K562 (cell line): ENCODE measurements at regions not wholly inside any gene's neighbourhood (a gene's known extent, or its start where the extent isn't known, plus 50 kb on each side); places are given as distances from the start of the nearest gene placed in this dataset.

Experiments used
- ATAC-seq: fragments of 200-7000 bp; cut with Tn5 transposase; 3 replicates; pipeline ENCODE4 v1.9.1; 2020; ENCODE audit warnings: moderate library complexity
- BruUV-seq: library from RNA; stranded (reverse); fragments of 400-500 nt; replicated peaks from 2 replicates; lab custom pipeline; 2021; lab: Mats Ljungman, UMichigan
- CTCF ChIA-PET: fragments of 300-600 bp; formaldehyde crosslinking; extraction: SDS; loops from one replicate; lab custom pipeline; 2021; ENCODE audit warnings: low intra/inter-chr PET ratio; lab: Yijun Ruan, JAX
- POLR2A ChIA-PET: fragments of 300-600, 350-650 bp; sonication (Branson Sonifier 250); formaldehyde crosslinking; extraction: SDS; loops from one replicate; lab custom pipeline; 2021; ENCODE audit warnings: antibody characterized with exemption, inconsistent platforms; lab: Yijun Ruan, JAX
- DNase-seq, 4 experiments: peaks; one replicate each; pipeline versions ENCODE4 v3.0.0 to v3.0.0-alpha.2; 2011 to 2018; ENCODE audit warnings: low spot score in 3 of 4, mixed read lengths in 3 of 4; ENCODE audit errors: extremely low read depth in 1 of 4
- FAIRE-seq: peaks from 2 replicates; lab custom pipeline; 2011; peaks lifted over from hg19 to GRCh38; lab: Jason Lieb, UNC
- H2AFZ ChIP-seq: 2 replicates; pipeline ENCODE4 v1.6.0; 2011; ENCODE audit warnings: low read depth, low read length, control low read depth, inconsistent platforms
- H3K27ac ChIP-seq: fragments of 200-600 bp; 3 replicates; pipeline ENCODE4 v1.8.0; 2011; ENCODE audit warnings: low read depth, mild to moderate bottlenecking, control low read depth, inconsistent platforms, low read length, moderate library complexity, mixed read lengths; ENCODE audit errors: extremely low read depth
- H3K27me3 ChIP-seq, 2 experiments: fragments of 300-600 bp in 1 of 2; 2 replicates in 1 of 2; 3 replicates in 1 of 2; pipeline versions ENCODE4 v1.6.0 to v1.8.0; 2011; ENCODE audit warnings: inconsistent platforms in 2 of 2, low read length in 2 of 2, mild to moderate bottlenecking in 1 of 2, mixed read lengths in 1 of 2, moderate library complexity in 1 of 2; ENCODE audit not compliant: control insufficient read depth in 2 of 2, insufficient read depth in 2 of 2
- H3K36me3 ChIP-seq: fragments of 300-600 bp; 3 replicates; pipeline ENCODE4 v1.8.0; 2011; ENCODE audit warnings: mild to moderate bottlenecking, low read length, inconsistent platforms; ENCODE audit not compliant: control insufficient read depth, insufficient read depth
- H3K4me1 ChIP-seq, 2 experiments: fragments of 200-600 bp in 1 of 2; replicated peaks in 1 of 2; 2 replicates in 1 of 2; 3 replicates in 1 of 2; pipeline versions ENCODE4 v1.5.1 to v1.8.0; 2011; ENCODE audit warnings: inconsistent platforms in 2 of 2, low read length in 2 of 2, mild to moderate bottlenecking in 1 of 2, mixed read lengths in 1 of 2, moderate library complexity in 1 of 2; ENCODE audit not compliant: control insufficient read depth in 2 of 2, insufficient read depth in 2 of 2
- H3K4me2 ChIP-seq: 2 replicates; pipeline ENCODE4 v1.6.1; 2011; ENCODE audit warnings: low read length, control low read depth, inconsistent platforms, mixed read lengths; ENCODE audit not compliant: insufficient read depth
- H3K4me3 ChIP-seq: fragments of 200-600 bp; sonication (generic), shearing (Covaris generic); 2 replicates; pipeline ENCODE4 v1.5.1; 2016; ENCODE audit warnings: control low read depth, inconsistent platforms
- H3K79me2 ChIP-seq: fragments of 200-600 bp; 3 replicates; pipeline ENCODE4 v1.8.0; 2011; ENCODE audit warnings: low read length, inconsistent platforms; ENCODE audit not compliant: control insufficient read depth, insufficient read depth
- H3K9ac ChIP-seq, 2 experiments: 2 replicates each; pipeline versions ENCODE4 v1.6.0 to v1.6.1; 2011; ENCODE audit warnings: low read depth in 2 of 2, low read length in 2 of 2, control low read depth in 1 of 2, inconsistent platforms in 1 of 2, mild to moderate bottlenecking in 1 of 2, mixed read lengths in 1 of 2; ENCODE audit not compliant: insufficient read depth in 1 of 2
- H3K9me1 ChIP-seq: one replicate; pipeline ENCODE4 v1.6.0; 2011; ENCODE audit warnings: inconsistent platforms, mild to moderate bottlenecking, low read length, moderate library complexity; ENCODE audit not compliant: control insufficient read depth, insufficient read depth
- H3K9me3 ChIP-seq: replicated peaks from 2 replicates; pipeline ENCODE4 v1.5.1; 2011; ENCODE audit warnings: low read depth, low read length, inconsistent platforms; ENCODE audit not compliant: control insufficient read depth, insufficient read depth
- H4K20me1 ChIP-seq: replicated peaks from 2 replicates; pipeline ENCODE4 v1.6.1; 2011; ENCODE audit warnings: low read length, inconsistent platforms, mixed read lengths; ENCODE audit not compliant: control insufficient read depth, insufficient read depth
- NFIC ChIP-seq: fragments of 450-650 bp; IDR thresholded peaks from 2 replicates; pipeline ENCODE4 v1.6.1; 2017; ENCODE audit warnings: mild to moderate bottlenecking, inconsistent platforms
- whole genome bisulfite sequencing: fragments of 100-300 bp; shearing (Covaris generic); methylation state at CpG from one replicate; pipeline ENCODE4 v1.1.6; 2016; ENCODE audit warnings: low coverage, mixed read lengths; ENCODE audit not compliant: insufficient coverage; ENCODE audit errors: missing lambda C conversion rate; 5-methylcytosine and 5-hydroxymethylcytosine counted together
- in situ Hi-C: fragments of 300-500 bp; cut with MboI; formaldehyde crosslinking; loops from 4 replicates; pipeline ENCODE4 v1.15.0; 2018; ENCODE audit warnings: inconsistent platforms, mixed read lengths
- intact Hi-C: fragments of 100-400 bp; cut with micrococcal nuclease; formaldehyde crosslinking; loops from 2 replicates; pipeline ENCODE4 v1.14.2; 2022
- TF ChIP-seq, protein P1 (sequence below): sonication (generic); formaldehyde crosslinking; IDR thresholded peaks from 2 replicates; pipeline ENCODE4 v1.8.1; 2023; ENCODE audit warnings: mild to moderate bottlenecking, missing genetic modification reagents

GRCh38 chr1:231478019-231478785 is 50.3 kb upstream of the TSNAX start:
- no peak; the same call in 2 of the 3 replicates for ATAC-seq
- Histone ChIP-seq H3K27me3 (peaks cover 8 to 9% of the 10 kb centered on the region in 2 experiments), H3K4me3 (no peak overlapping the region), H3K27ac (no peak overlapping the region), H4K20me1 (no peaks in the 10 kb centered on the region), H3K36me3 (no peaks in the 10 kb centered on the region), H3K4me2 (no peak overlapping the region), H3K9me3 (no peaks in the 10 kb centered on the region), H2AFZ (no peak overlapping the region), H3K9me1 (no peaks in the 10 kb centered on the region), H3K4me1 (no peaks in the 10 kb centered on the region), H3K9ac (no peak overlapping the region), H3K79me2 (no peaks in the 10 kb centered on the region)
- TF ChIP-seq, protein P1, sequence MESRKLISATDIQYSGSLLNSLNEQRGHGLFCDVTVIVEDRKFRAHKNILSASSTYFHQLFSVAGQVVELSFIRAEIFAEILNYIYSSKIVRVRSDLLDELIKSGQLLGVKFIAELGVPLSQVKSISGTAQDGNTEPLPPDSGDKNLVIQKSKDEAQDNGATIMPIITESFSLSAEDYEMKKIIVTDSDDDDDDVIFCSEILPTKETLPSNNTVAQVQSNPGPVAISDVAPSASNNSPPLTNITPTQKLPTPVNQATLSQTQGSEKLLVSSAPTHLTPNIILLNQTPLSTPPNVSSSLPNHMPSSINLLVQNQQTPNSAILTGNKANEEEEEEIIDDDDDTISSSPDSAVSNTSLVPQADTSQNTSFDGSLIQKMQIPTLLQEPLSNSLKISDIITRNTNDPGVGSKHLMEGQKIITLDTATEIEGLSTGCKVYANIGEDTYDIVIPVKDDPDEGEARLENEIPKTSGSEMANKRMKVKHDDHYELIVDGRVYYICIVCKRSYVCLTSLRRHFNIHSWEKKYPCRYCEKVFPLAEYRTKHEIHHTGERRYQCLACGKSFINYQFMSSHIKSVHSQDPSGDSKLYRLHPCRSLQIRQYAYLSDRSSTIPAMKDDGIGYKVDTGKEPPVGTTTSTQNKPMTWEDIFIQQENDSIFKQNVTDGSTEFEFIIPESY, result no peak
- peak; percentile 62 for TF ChIP-seq NFIC
- in situ Hi-C loops (no loop called here), intact Hi-C loops (no loop called here)
- BruUV-seq, result no TSS peak
- 18% methylated on average over 9 of the region's 9 CpGs for WGBS
- no peak for FAIRE-seq
- ChIA-PET CTCF (no interaction called here), POLR2A (no interaction called here)
- no peak for DNase-seq
